Muscle layer of duodenum (tissue), 2 donors: ENCODE measurements at regions not wholly inside any gene's neighbourhood (a gene's known extent, or its start where the extent isn't known, plus 50 kb on each side); places are given as distances from the start of the nearest gene placed in this dataset.
"Not testable (repeated sequence)": the region's sequence is repeated elsewhere in the genome, so short reads cannot be mapped to it uniquely, and the experiment has no call there.

Experiments
- H3K27ac ChIP-seq: one replicate; pipeline ENCODE4 v1.7.0; 2013; ENCODE audit warnings: mild to moderate bottlenecking, low read length
- H3K27me3 ChIP-seq: one replicate; pipeline ENCODE4 v1.7.0; 2013; ENCODE audit warnings: low read depth, mild to moderate bottlenecking, control low read depth, low read length
- H3K36me3 ChIP-seq, 2 donors: one replicate each; pipeline ENCODE4 v1.7.0; 2013; ENCODE audit warnings: low read length in 2 of 2, control low read depth in 1 of 2, mild to moderate bottlenecking in 1 of 2; ENCODE audit not compliant: insufficient read depth in 2 of 2, control insufficient read depth in 1 of 2
- H3K4me1 ChIP-seq, 2 donors: one replicate each; pipeline ENCODE4 v1.7.0; 2013; ENCODE audit warnings: low read length in 2 of 2, mild to moderate bottlenecking in 2 of 2, control low read depth in 1 of 2, moderate library complexity in 1 of 2; ENCODE audit not compliant: insufficient read depth in 2 of 2, control insufficient read depth in 1 of 2
- H3K4me3 ChIP-seq, 2 donors: one replicate each; pipeline ENCODE4 v1.7.0; 2013; ENCODE audit warnings: low read length in 2 of 2, low read depth in 1 of 2, mild to moderate bottlenecking in 1 of 2
- H3K9me3 ChIP-seq, 2 donors: one replicate each; pipeline ENCODE4 v1.7.0; 2013; ENCODE audit warnings: low read length in 2 of 2, control low read depth in 1 of 2, mild to moderate bottlenecking in 1 of 2; ENCODE audit not compliant: control insufficient read depth in 1 of 2
- donor health status: healthy.

- H3K27ac ChIP-seq = no peak overlapping the region
- no peaks in the 10 kb centered on the region for H3K4me1 ChIP-seq
- no peaks in the 10 kb centered on the region for H3K27me3 ChIP-seq
- H3K36me3 ChIP-seq = no peaks in the 10 kb centered on the region
- H3K9me3 ChIP-seq = peaks cover 0 to 5% of the 10 kb centered on the region in 2 donors
- H3K4me3 ChIP-seq = no peak overlapping the region
Observed at GRCh38 chr16:7871371-7871770, 538.7 kb downstream of the RBFOX1 start.

- Histone ChIP-seq H3K36me3 (no peaks in the 10 kb centered on the region), H3K9me3 (peaks cover 0 to 5% of the 10 kb centered on the region in 2 donors), H3K4me3 (no peak overlapping the region), H3K4me1 (no peaks in the 10 kb centered on the region), H3K27ac (no peak overlapping the region), H3K27me3 (no peaks in the 10 kb centered on the region)
Observed at GRCh38 chr16:7867831-7868230, 535.2 kb downstream of the RBFOX1 start.

- H3K9me3 ChIP-seq = peaks cover 0 to 3% of the 10 kb centered on the region in 2 donors
- no peaks in the 10 kb centered on the region for H3K27me3 ChIP-seq
- H3K4me3 ChIP-seq = no peak overlapping the region
- H3K36me3 ChIP-seq = no peaks in the 10 kb centered on the region
- no peak overlapping the region for H3K27ac ChIP-seq
- no peaks in the 10 kb centered on the region for H3K4me1 ChIP-seq
Observed at GRCh38 chr16:7866144-7866543, 533.5 kb downstream of the RBFOX1 start.

GRCh38 chr16:7865393-7865792, 532.7 kb downstream of the RBFOX1 start:
- not testable (repeated sequence) for H3K27me3 ChIP-seq, H3K27ac ChIP-seq, H3K36me3 ChIP-seq, H3K4me1 ChIP-seq, H3K4me3 ChIP-seq, H3K9me3 ChIP-seq

GRCh38 chr16:7861891-7862582, 529.4 kb downstream of the RBFOX1 start:
- H3K4me1 ChIP-seq = no peaks in the 10 kb centered on the region
- H3K9me3 ChIP-seq = peaks cover 0 to 3% of the 10 kb centered on the region in 2 donors
- no peak overlapping the region for H3K27ac ChIP-seq
- H3K4me3 ChIP-seq = no peak overlapping the region
- no peaks in the 10 kb centered on the region for H3K27me3 ChIP-seq
- no peaks in the 10 kb centered on the region for H3K36me3 ChIP-seq

- no peaks in the 10 kb centered on the region for H3K36me3 ChIP-seq
- H3K27ac ChIP-seq = no peak overlapping the region
- no peaks in the 10 kb centered on the region for H3K27me3 ChIP-seq
- H3K9me3 ChIP-seq = no peaks in the 10 kb centered on the region
- H3K4me3 ChIP-seq = no peak overlapping the region
- H3K4me1 ChIP-seq = no peaks in the 10 kb centered on the region
Observed at GRCh38 chr16:7853197-7853596, 520.6 kb downstream of the RBFOX1 start.

- Histone ChIP-seq H3K9me3 (no peaks in the 10 kb centered on the region), H3K36me3 (no peaks in the 10 kb centered on the region), H3K27ac (no peak overlapping the region), H3K27me3 (no peaks in the 10 kb centered on the region), H3K4me1 (no peaks in the 10 kb centered on the region), H3K4me3 (no peak overlapping the region)
Observed at GRCh38 chr16:7849841-7850240, 517.2 kb downstream of the RBFOX1 start.

- Histone ChIP-seq H3K36me3 (no peaks in the 10 kb centered on the region), H3K9me3 (peaks cover 0 to 3% of the 10 kb centered on the region in 2 donors), H3K4me3 (no peak overlapping the region), H3K27me3 (no peaks in the 10 kb centered on the region), H3K4me1 (no peaks in the 10 kb centered on the region), H3K27ac (no peak overlapping the region)
Observed at GRCh38 chr16:7843261-7843660, 510.6 kb downstream of the RBFOX1 start.

GRCh38 chr16:7839568-7839967, 506.9 kb downstream of the RBFOX1 start:
- no peak overlapping the region for H3K27ac ChIP-seq
- H3K36me3 ChIP-seq = no peaks in the 10 kb centered on the region
- no peaks in the 10 kb centered on the region for H3K4me1 ChIP-seq
- H3K27me3 ChIP-seq = no peaks in the 10 kb centered on the region
- H3K4me3 ChIP-seq = no peak overlapping the region
- peaks cover 0 to 3% of the 10 kb centered on the region in 2 donors for H3K9me3 ChIP-seq

GRCh38 chr16:7834771-7835431, 502.3 kb downstream of the RBFOX1 start:
- Histone ChIP-seq H3K27ac (no peak overlapping the region), H3K4me1 (no peaks in the 10 kb centered on the region), H3K9me3 (no peaks in the 10 kb centered on the region)

GRCh38 chr16:7820816-7821215, 488.2 kb downstream of the RBFOX1 start:
- no peak overlapping the region for H3K4me3 ChIP-seq
- no peak overlapping the region for H3K27ac ChIP-seq
- H3K27me3 ChIP-seq = no peaks in the 10 kb centered on the region
- H3K4me1 ChIP-seq = no peaks in the 10 kb centered on the region
- H3K36me3 ChIP-seq = no peaks in the 10 kb centered on the region
- H3K9me3 ChIP-seq = no peaks in the 10 kb centered on the region

More at GRCh38 chr16:7834771-7835431, 502.3 kb downstream of the RBFOX1 start:
- Histone ChIP-seq H3K36me3 (no peaks in the 10 kb centered on the region), H3K27me3 (no peaks in the 10 kb centered on the region), H3K4me3 (no peak overlapping the region)
